NCI-H345 treated with DMSO at 0.1 percent for 48 hours (cell line): ENCODE measurements at regions not wholly inside any gene's neighbourhood (a gene's known extent, or its start where the extent isn't known, plus 50 kb on each side); places are given as distances from the start of the nearest gene placed in this dataset.

Experiments used
- DNase-seq: peaks from one replicate; lab custom pipeline; 2025; ENCODE audit not compliant: unreplicated experiment; lab: John Stamatoyannopoulos, UW

DNA sequence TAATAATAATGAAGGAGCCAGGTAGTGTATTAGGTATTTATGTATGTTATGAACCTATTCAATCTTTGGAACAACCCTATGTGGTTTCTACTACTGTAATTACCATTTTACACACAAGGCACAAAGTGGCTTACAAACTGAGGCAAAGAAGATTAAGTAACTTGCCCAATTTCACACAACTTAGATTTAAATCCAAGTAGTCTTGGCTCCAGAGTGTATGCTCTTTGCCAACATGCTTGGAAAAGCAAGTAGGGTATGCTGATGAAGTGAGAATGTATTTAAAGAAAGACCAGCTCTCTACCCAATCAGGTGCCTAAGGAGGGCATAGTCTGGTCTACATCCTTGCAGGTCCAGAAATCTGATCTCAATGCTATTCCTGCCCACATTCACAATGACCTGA, 463.2 kb downstream of the METTL15 start:
- DNase-seq = no peak

DNA sequence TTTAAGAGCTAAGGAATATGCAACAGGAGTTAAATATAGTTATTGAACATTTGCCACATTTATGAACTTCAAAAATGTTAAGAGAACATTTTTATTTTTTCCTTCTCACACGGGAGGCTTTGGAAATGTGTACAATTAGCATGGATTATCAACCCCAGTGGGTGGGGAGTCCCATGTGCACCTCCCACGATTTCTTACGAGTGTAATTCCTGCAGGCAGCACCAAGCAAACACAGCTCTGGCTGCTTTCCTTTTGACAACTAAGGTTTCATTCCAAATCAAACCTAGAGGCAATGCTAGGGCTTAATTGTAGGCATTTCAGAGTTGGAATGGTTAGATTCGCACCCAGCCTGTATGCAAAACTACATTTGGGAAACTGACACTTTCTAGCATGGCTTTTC, 460.9 kb downstream of the METTL15 start:
- no peak for DNase-seq

- DNase-seq = no peak
These were observed 458.3 kb downstream of the METTL15 start for GRCh38 chr11:28566339-28567089.

- peak; percentile 58 for DNase-seq
These were observed 451.3 kb downstream of the METTL15 start for GRCh38 chr11:28559492-28559891.

DNA sequence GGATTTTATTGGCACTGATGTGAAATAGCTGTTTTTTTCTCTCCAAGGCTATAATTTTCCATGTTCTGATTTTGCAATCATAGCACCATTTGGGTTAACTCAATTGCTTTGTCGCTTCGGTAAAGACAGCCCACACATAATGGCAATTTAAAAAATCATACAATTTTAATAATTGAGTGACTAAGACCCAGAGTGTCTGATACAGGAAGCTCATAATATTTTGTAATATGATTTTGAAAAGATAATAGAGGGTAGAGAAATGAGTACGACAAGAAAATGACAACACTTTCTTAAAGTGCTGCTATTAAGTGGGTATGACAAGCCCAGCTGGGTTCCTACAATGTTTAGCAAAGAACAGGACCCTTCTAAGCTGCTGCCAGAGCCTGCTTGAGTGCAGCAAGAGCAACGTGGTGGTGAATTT, 439.1 kb downstream of the METTL15 start:
- no peak for DNase-seq

GRCh38 chr11:28545536-28545935, 437.3 kb downstream of the METTL15 start:
- no peak for DNase-seq

DNA sequence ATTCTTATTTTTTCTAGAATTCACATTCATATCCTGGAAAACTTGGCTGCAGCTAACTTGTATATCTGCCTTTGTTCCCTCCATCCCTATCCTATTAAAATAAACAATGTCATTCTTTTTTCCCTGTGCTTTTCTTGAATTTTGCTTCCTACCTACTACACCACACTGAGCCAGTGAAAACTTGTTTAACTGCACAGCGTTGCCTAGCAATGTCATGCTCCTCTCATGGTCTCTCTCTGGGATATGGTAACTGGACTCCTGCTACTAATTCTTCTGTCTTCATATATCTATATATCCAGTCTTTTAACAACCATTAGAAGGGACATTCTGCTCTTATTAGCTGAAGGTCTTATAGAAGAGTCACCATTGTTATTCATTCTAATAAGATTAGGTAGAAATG, 434.4 kb downstream of the METTL15 start:
- DNase-seq = no peak

DNA sequence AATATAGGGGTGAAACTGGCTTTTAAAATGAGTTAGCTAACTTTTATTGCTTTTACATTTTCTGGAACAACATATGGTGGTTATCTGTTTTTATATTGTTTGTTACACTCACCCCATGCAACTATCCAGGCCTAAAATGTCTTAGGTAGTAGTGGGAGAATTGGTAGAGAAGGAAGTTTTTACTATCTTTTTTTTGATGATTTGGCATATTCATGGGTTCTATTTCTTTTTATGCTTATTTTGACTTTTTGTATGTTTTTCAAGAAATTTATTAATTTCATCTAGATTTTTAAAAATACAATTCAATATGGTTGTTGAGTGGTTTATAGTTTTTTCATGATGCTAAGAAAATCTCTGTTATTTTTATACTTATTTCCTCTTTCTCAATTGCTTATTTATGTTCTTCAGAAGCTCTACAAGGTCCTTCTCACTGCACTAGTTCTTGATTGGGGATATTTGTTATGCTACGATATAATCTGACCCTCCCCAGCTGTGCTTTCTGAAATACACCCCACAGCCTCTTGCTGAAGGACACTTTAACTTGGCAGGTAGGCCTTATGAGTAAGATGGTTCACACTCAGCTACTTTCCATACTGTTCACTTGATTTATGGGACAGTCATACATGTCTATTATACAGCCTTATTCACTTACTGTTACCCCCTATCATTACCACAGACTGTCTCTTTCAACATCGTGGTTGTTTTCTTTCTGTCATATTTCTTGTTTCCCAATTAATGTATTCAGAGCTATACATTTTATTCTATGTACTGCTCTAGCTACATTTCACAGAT, 431.2 kb downstream of the METTL15 start:
- DNase-seq = no peak

DNA sequence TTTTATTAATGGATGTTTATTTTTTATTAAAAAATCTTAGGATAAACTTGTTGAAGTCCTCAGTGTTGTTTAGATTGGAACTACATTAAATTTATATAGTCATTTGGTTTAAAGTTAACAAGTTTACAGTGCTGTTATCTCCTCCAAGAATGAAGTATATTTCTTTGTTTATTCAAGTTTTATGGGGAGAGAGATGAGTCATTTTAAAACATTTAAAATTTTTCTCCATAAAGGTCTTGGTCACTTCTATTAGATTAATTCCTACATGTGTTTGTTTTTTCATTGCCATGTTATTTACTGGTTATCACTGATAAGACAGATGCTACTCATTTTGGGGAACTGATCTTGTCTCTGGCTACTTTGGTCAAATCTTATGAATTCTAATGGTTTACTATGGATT, 429.6 kb downstream of the METTL15 start:
- no peak for DNase-seq

GRCh38 chr11:28536504-28537267, 428.5 kb downstream of the METTL15 start:
- no peak for DNase-seq

GRCh38 chr11:28535677-28536076, 427.5 kb downstream of the METTL15 start:
- no peak for DNase-seq

- DNase-seq = peak; percentile 4
These were observed 421.6 kb downstream of the METTL15 start for GRCh38 chr11:28529540-28530410.

DNA sequence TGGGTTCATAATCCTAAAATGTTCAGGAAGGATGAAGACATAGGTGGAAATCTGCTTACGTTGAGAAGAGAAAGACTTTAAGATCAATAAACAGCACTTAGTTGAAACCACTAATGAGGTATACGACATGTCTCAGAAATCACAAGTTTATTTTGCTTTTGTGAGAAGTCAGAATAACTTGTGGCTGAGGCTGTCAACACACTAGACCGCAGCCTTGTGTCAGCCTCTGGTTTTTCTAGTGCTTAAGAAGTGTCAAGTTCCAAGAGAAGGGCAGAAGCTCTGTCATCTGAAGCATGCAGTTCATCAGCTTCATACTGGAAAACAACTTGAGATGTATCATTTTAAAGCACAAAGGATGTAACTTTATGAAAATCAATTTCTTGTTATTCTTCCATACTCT, 420.9 kb downstream of the METTL15 start:
- no peak for DNase-seq

DNA sequence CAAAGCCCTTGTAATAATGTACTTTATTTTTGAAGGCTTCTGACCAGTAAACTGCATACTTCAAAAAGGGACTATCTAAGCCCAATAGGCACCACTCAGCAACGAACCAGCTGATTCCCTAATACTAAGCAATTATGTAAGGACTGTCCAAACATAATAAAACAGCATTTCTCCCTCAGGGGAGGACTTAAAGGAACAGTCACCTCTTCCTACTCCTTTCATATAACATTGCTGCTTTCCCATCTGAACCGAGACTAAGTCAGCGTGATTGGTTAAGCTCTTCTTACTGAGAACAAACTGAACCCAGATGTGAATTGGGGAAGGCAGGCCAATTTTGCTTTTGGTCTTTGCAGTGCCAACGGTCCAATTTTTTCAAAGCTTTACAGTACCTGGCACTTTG, 420.0 kb downstream of the METTL15 start:
- DNase-seq = no peak

DNA sequence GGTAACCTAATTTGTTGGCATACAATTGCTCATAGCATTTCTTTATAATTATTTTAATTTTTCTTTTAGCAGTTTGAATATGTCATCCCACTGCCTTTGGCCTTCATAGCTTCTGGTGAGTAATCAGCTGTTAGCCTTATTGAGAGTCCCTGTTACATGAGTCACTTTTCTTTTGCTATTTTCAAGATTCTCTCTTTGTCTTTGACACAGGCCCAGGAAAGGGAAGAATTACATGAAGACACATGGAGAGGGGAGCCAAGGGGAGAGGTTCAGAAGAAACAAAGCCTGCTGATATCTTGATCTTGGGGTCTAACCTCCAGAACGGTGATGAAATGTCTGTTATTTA, 418.2 kb downstream of the METTL15 start:
- no peak for DNase-seq

DNA sequence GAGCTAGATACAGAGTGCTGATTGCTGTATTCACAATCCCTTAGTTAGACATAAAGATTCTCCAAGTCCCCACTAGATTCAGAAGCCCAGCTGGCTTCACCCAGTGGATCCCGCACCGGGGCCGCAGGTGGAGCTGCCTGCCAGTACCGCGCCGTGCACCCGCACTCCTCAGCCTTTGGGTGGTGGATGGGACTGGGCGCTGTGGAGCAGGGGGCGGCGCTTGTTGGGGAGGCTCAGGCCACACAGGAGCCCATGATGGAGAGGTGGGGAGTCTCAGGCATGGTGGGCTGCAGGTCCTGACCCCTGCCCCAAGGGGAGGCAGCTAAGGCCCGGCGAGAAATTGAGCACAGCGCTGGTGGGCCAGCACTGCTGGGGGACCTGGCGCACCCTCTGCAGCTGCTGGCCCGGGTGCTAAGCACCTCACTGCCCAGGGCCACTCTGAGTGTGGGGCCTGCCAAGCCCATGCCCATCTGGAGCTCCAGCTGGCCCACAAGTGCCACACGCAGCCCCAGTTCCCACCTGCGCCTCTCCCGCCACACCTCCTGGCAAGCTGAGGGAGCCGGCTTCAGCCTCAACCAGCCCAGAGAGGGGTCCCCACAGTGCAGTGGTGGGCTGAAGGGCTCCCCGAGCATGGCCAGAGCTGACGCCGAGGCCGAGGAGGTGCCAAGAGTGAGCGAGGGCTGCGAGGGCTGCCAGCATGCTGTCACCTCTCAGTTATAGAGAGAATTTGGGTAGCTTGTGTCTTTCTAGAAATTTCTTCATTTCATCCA, 417.6 kb downstream of the METTL15 start:
- DNase-seq = no peak

DNA sequence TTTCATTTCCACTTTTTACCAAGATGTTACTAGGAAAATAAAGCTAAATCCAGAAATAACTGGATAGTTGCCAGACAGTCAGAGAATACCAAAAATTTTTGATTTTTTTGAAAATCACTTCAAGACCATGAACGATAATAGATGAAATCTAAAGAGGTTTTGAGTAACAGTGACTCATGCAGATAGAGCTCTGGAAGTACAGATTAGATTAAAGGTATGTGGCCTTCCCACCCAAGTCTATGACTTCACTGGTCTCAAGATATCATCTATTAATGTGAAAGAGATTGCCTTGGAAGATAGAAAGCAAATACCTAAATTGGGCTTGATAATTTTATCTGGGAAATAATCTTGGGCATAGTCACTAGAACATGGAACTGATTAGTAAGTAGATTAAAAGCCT, 415.9 kb downstream of the METTL15 start:
- no peak for DNase-seq

DNA sequence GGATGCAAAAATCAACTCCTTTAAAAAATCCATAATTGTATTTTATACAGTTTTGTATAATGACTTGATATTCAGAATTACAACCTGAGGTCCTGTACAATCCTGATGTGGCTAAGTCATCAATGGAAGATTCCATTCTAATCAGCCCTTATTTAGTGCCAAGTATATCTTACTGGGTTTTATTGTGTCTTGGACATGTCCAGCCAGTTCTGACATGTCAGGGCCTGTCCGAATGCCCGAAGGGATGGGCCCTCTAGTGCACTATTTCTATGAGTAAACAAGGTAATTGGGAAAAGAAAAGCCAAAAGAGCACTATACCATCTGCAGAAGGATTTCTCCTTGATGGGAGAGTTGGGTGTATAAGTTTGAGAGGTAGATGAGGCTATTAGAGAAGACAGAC, 412.9 kb downstream of the METTL15 start:
- no peak for DNase-seq

- DNase-seq = no peak
These were observed 412.1 kb downstream of the METTL15 start for GRCh38 chr11:28520291-28520690.

- DNase-seq = no peak
These were observed 410.6 kb downstream of the METTL15 start for GRCh38 chr11:28518825-28519224.
